WI38 (cell line): ENCODE measurements at regions not wholly inside any gene's neighbourhood (a gene's known extent, or its start where the extent isn't known, plus 50 kb on each side); places are given as distances from the start of the nearest gene placed in this dataset.
"Not testable (repeated sequence)": the region's sequence is repeated elsewhere in the genome, so short reads cannot be mapped to it uniquely, and the experiment has no call there.

Experiments
- H3K4me3 ChIP-seq: 2 replicates; pipeline ENCODE4 v1.5.1; 2011; ENCODE audit warnings: low read depth, mild to moderate bottlenecking, control low read depth, low read length
- CTCF ChIP-seq: IDR thresholded peaks from 2 replicates; pipeline ENCODE4 v1.5.1; 2012; ENCODE audit warnings: low read depth, mild to moderate bottlenecking, control low read depth, low read length

- H3K4me3 ChIP-seq = no peak overlapping the region
- no peak for TF ChIP-seq CTCF
Measured at GRCh38 chr18:51498085-51498855, 300.8 kb upstream of the MEX3C start.

GRCh38 chr18:51503351-51503750 is 305.9 kb upstream of the MEX3C start:
- H3K4me3 ChIP-seq = no peak overlapping the region
- TF ChIP-seq CTCF = no peak

- TF ChIP-seq CTCF = no peak
- no peak overlapping the region for H3K4me3 ChIP-seq
Measured at GRCh38 chr18:51506811-51507210, 309.3 kb upstream of the MEX3C start.

- H3K4me3 ChIP-seq = not testable (repeated sequence)
Measured at GRCh38 chr18:51508410-51508809, 310.9 kb upstream of the MEX3C start.

GRCh38 chr18:51510020-51510419 is 312.5 kb upstream of the MEX3C start:
- no peak for TF ChIP-seq CTCF

GRCh38 chr18:51513517-51513916 is 316.0 kb upstream of the MEX3C start:
- H3K4me3 ChIP-seq = no peak overlapping the region
- TF ChIP-seq CTCF = no peak

More at GRCh38 chr18:51510020-51510419, 312.5 kb upstream of the MEX3C start:
- no peak overlapping the region for H3K4me3 ChIP-seq

GRCh38 chr18:51514128-51514527 is 316.6 kb upstream of the MEX3C start:
- no peak for TF ChIP-seq CTCF
- no peak overlapping the region for H3K4me3 ChIP-seq
